ENCODE measurements at regions not wholly inside any gene's neighbourhood (a gene's known extent, or its start where the extent isn't known, plus 50 kb on each side); places are given as distances from the start of the nearest gene placed in this dataset.

- Histone ChIP-seq H3K9ac (ENCODE audit: extremely low read depth, insufficient read length, low read length) (no peak overlapping the region), H3K27ac (ENCODE audit: insufficient read length, low read depth, low read length) (no peak overlapping the region), H3K14ac (ENCODE audit: insufficient read depth, low read length) (no peak overlapping the region), H3K23ac (ENCODE audit: insufficient read length, low read depth, low read length) (no peak overlapping the region), H3T11ph (ENCODE audit: low read length) (peak overlapping the region; percentile 70), H3K56ac (ENCODE audit: insufficient read length, low read depth, low read length) (no peak overlapping the region), H3K18ac (ENCODE audit: insufficient read length, low read depth, low read length) (peak overlapping the region; percentile 72), H2AK5ac (ENCODE audit: insufficient read length, low read length) (no peak overlapping the region), H3K4me1 (ENCODE audit: insufficient read depth, low read length) (no peaks in the 10 kb centered on the region; the same call in 1 of the 2 replicates), H3K4me2 (ENCODE audit: insufficient read depth, insufficient read length, low read length) (no peak overlapping the region), H4K91ac (ENCODE audit: insufficient read length, low read depth, low read length) (no peak overlapping the region), H3K27me3 (ENCODE audit: insufficient read depth, low read length) (no peaks in the 10 kb centered on the region), H2BK12ac (ENCODE audit: insufficient read length, low read depth, low read length) (no peak overlapping the region), H4K5ac (ENCODE audit: insufficient read length, low read depth, low read length) (no peak overlapping the region), H2BK5ac (ENCODE audit: insufficient read length, low read length) (no peak overlapping the region), H3K9me3 (ENCODE audit: control insufficient read depth, low read depth, low read length) (no peaks in the 10 kb centered on the region), H3K23me2 (ENCODE audit: insufficient read length, low read depth, low read length, poor library complexity, severe bottlenecking) (no peaks in the 10 kb centered on the region), H3K4ac (ENCODE audit: low read depth, low read length) (no peak overlapping the region; the same call in 1 of the 2 replicates), H2AFZ (ENCODE audit: low read length) (no peak overlapping the region), H4K8ac (replicated peaks; ENCODE audit: insufficient read length, low read depth, low read length) (no peak overlapping the region), H2BK20ac (ENCODE audit: low read depth, low read length, poor library complexity, severe bottlenecking) (no peak overlapping the region), H2BK15ac (ENCODE audit: low read depth, low read length) (no peak overlapping the region), H3K79me1 (ENCODE audit: insufficient read depth, low read depth, low read length, poor library complexity, severe bottlenecking) (no peaks in the 10 kb centered on the region), H3K79me2 (ENCODE audit: insufficient read depth, low read length) (no peaks in the 10 kb centered on the region), H4K20me1 (ENCODE audit: control insufficient read depth, insufficient read depth, insufficient read length) (no peaks in the 10 kb centered on the region), H2BK120ac (ENCODE audit: low read depth, low read length, poor library complexity, severe bottlenecking) (no peak overlapping the region)
- peaks cover 5 to 6% of the 10 kb centered on the region in 2 experiments; a peak in 2 of 4 replicates for H3K4me1 Mint-ChIP-seq
- H3K4me3 Mint-ChIP-seq, result no peak overlapping the region
- no peak for TF ChIP-seq CTCF (conservative IDR thresholded peaks at IDR 0.05)
- peak; percentile 43 for DNase-seq
- no peaks in the 10 kb centered on the region for H3K36me3 Mint-ChIP-seq (ENCODE audit: insufficient read depth in 1 of 3, low read depth in 3 of 3)
- no peaks in the 10 kb centered on the region for H3K9me3 Mint-ChIP-seq
- no peaks in the 10 kb centered on the region; the same call in 1 of the 2 replicates for H3K27me3 Mint-ChIP-seq (ENCODE audit: low read depth)
- no CpG with 5 or more reads among the region's 7 CpGs for WGBS (ENCODE audit: extremely low coverage, insufficient read length, low lambda C conversion rate)
- peak overlapping the region in 2 of 3 experiments; percentile 15 to 36; a peak in 3 of 7 replicates for H3K27ac Mint-ChIP-seq
These were observed 92.7 kb upstream of the PARD3B start for GRCh38 chr2:204452464-204453023.

Measured in H9 (cell line).